HT-29 (cell line): ENCODE measurements at regions not wholly inside any gene's neighbourhood (a gene's known extent, or its start where the extent isn't known, plus 50 kb on each side); places are given as distances from the start of the nearest gene placed in this dataset.
A peak's percentile ranks its signal among the peaks of the same experiment; 100 is the strongest.
"Not testable (repeated sequence)": the region's sequence is repeated elsewhere in the genome, so short reads cannot be mapped to it uniquely, and the experiment has no call there.

ENCODE experiments used
- DNase-seq: peaks from one replicate; pipeline ENCODE4 v3.0.0-alpha.2; 2015; ENCODE audit warnings: low spot score

GRCh38 chr13:44887515-44887914, 101.8 kb downstream of the NUFIP1 start:
- DNase-seq = no peak

GRCh38 chr13:44884076-44884729, 105.1 kb downstream of the NUFIP1 start:
- no peak for DNase-seq

- peak; percentile 67 for DNase-seq
Observed at GRCh38 chr13:44879452-44880058, 109.7 kb downstream of the NUFIP1 start.

- DNase-seq = no peak
Observed at GRCh38 chr13:44876782-44877324, 112.4 kb downstream of the NUFIP1 start.

GRCh38 chr13:44874886-44875630, 114.2 kb downstream of the NUFIP1 start:
- DNase-seq = no peak

- no peak for DNase-seq
Observed at GRCh38 chr13:44874176-44874575, 115.1 kb downstream of the NUFIP1 start.

GRCh38 chr13:44873461-44873860, 115.8 kb downstream of the NUFIP1 start:
- DNase-seq = no peak

GRCh38 chr13:44872751-44873150, 116.5 kb downstream of the NUFIP1 start:
- no peak for DNase-seq

- DNase-seq = peak; percentile 30
Observed at GRCh38 chr13:44870456-44870929, 118.8 kb downstream of the NUFIP1 start.

- no peak for DNase-seq
Observed at GRCh38 chr13:44869167-44869566, 120.1 kb downstream of the NUFIP1 start.

GRCh38 chr13:44868397-44868796, 120.9 kb downstream of the NUFIP1 start:
- no peak for DNase-seq

GRCh38 chr13:44867825-44868224, 121.4 kb downstream of the NUFIP1 start:
- no peak for DNase-seq

- DNase-seq = no peak
Observed at GRCh38 chr13:44866411-44866911, 122.8 kb downstream of the NUFIP1 start.

GRCh38 chr13:44865722-44866410, 123.4 kb downstream of the NUFIP1 start:
- no peak for DNase-seq

GRCh38 chr13:44863641-44864040, 125.6 kb downstream of the NUFIP1 start:
- DNase-seq = not testable (repeated sequence)

GRCh38 chr13:44860454-44860853, 128.8 kb downstream of the NUFIP1 start:
- no peak for DNase-seq

- DNase-seq = no peak
Observed at GRCh38 chr13:44857736-44858135, 131.5 kb downstream of the NUFIP1 start.

- DNase-seq = no peak
Observed at GRCh38 chr13:44857061-44857460, 132.2 kb downstream of the NUFIP1 start.

GRCh38 chr13:44855860-44856259, 133.4 kb downstream of the NUFIP1 start:
- DNase-seq = no peak

GRCh38 chr13:44854313-44855060, 134.8 kb downstream of the NUFIP1 start:
- peak; percentile 68 for DNase-seq

GRCh38 chr13:44853641-44854040, 135.6 kb downstream of the NUFIP1 start:
- DNase-seq = peak; percentile 93
